Activated T-helper 2 cell treated with anti-CD3 and anti-CD28 coated beads, Interferon-gamma antibody, Interleukin-2, Interleukin-4, amounts not matched to agents 10 μg/mL and 5 μg/mL and 100 μg/mL, durations not matched to agents 14 hours and 24 hours and 36 hours (primary cell): ENCODE measurements at regions not wholly inside any gene's neighbourhood (a gene's known extent, or its start where the extent isn't known, plus 50 kb on each side); places are given as distances from the start of the nearest gene placed in this dataset.

Experiments used
- DNase-seq: peaks from one replicate; pipeline ENCODE4 v3.0.0; 2021; ENCODE audit warnings: low spot score
- H3K27ac Mint-ChIP-seq: one replicate; pipeline ENCODE4 v1.8.0; 2021; ENCODE audit warnings: mixed read lengths
- H3K27me3 Mint-ChIP-seq: one replicate; pipeline ENCODE4 v1.8.0; 2021; ENCODE audit warnings: low read depth, mixed read lengths
- H3K36me3 Mint-ChIP-seq: one replicate; pipeline ENCODE4 v1.8.0; 2021; ENCODE audit warnings: low read depth, mixed read lengths
- H3K4me1 Mint-ChIP-seq: one replicate; pipeline ENCODE4 v1.8.0; 2021; ENCODE audit warnings: low read depth, mixed read lengths
- H3K4me3 Mint-ChIP-seq: one replicate; pipeline ENCODE4 v1.8.0; 2021; ENCODE audit warnings: low read depth, mild to moderate bottlenecking, moderate library complexity, mixed read lengths
- H3K9me3 Mint-ChIP-seq: one replicate; pipeline ENCODE4 v1.8.0; 2021; ENCODE audit warnings: mixed read lengths
- intact Hi-C: fragments of 100-400 bp; cut with micrococcal nuclease; formaldehyde crosslinking; loops from one replicate; pipeline ENCODE4 v1.15.1; 2023

DNA sequence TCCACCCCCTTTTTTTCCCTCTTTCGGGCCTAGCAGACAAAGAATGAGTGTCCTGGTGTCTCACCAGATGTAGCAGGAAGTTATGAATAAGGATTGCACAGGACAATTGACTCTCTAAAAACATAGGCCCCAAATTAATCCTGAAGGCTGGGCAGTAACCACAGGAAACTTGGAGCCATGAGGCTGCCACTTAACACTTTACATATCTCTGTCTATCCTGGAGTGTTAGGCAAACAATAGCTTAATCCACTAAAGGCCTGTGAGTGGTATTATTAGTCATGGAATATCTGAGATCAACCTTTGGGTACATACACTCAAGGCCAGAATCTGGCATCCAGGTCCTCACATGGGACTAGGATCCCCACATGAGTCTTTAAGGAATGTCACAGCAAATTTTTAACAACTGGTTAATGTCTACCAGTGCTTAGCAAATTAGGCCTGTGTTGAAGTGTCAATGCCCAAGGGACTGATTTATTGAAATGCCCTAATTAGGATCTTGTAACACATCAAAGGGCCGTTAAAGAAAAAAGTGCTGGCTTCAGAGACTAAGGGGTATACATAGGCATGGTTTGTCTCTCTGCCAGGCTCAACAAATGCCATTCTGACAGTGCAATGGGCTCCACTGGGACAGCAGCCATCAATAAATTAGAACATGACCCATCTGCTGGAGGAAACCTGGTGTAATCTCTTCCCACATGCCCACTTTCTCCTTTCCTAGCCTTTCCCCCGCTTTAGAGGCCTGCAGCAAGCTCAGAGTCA lies 196.7 kb upstream of the TBX20 start:
- Mint-ChIP-seq H3K36me3 (no peaks in the 10 kb centered on the region), H3K27ac (no peak overlapping the region), H3K9me3 (no peaks in the 10 kb centered on the region), H3K4me3 (no peak overlapping the region), H3K27me3 (peaks cover 22% of the 10 kb centered on the region), H3K4me1 (no peaks in the 10 kb centered on the region)
- DNase-seq = no peak
- intact Hi-C loops = no loop called here

GRCh38 chr7:35448486-35448885 lies 194.6 kb upstream of the TBX20 start:
- H3K9me3 Mint-ChIP-seq = no peaks in the 10 kb centered on the region
- intact Hi-C loops = no loop called here
- no peak overlapping the region for H3K27ac Mint-ChIP-seq
- no peak overlapping the region for H3K4me3 Mint-ChIP-seq
- no peaks in the 10 kb centered on the region for H3K36me3 Mint-ChIP-seq
- H3K27me3 Mint-ChIP-seq = peaks cover 5% of the 10 kb centered on the region
- no peak for DNase-seq
- H3K4me1 Mint-ChIP-seq = no peaks in the 10 kb centered on the region

- no peaks in the 10 kb centered on the region for H3K36me3 Mint-ChIP-seq
- intact Hi-C loops = no loop called here
- no peak overlapping the region for H3K27ac Mint-ChIP-seq
- H3K9me3 Mint-ChIP-seq = no peaks in the 10 kb centered on the region
- no peaks in the 10 kb centered on the region for H3K27me3 Mint-ChIP-seq
- no peak overlapping the region for H3K4me3 Mint-ChIP-seq
- DNase-seq = no peak
- no peaks in the 10 kb centered on the region for H3K4me1 Mint-ChIP-seq
Measured at GRCh38 chr7:35446091-35446490, 192.2 kb upstream of the TBX20 start.

GRCh38 chr7:35437619-35438275 lies 183.8 kb upstream of the TBX20 start:
- intact Hi-C loops = no loop called here
- Mint-ChIP-seq H3K27ac (no peak overlapping the region), H3K36me3 (no peaks in the 10 kb centered on the region), H3K9me3 (no peaks in the 10 kb centered on the region), H3K4me1 (no peaks in the 10 kb centered on the region), H3K4me3 (no peak overlapping the region), H3K27me3 (no peaks in the 10 kb centered on the region)
- no peak for DNase-seq

GRCh38 chr7:35436452-35436851 lies 182.6 kb upstream of the TBX20 start:
- DNase-seq = no peak
- intact Hi-C loops = no loop called here
- H3K27me3 Mint-ChIP-seq = no peaks in the 10 kb centered on the region
- H3K4me1 Mint-ChIP-seq = no peaks in the 10 kb centered on the region
- peaks cover 5% of the 10 kb centered on the region for H3K9me3 Mint-ChIP-seq
- H3K36me3 Mint-ChIP-seq = no peaks in the 10 kb centered on the region
- H3K27ac Mint-ChIP-seq = no peak overlapping the region
- H3K4me3 Mint-ChIP-seq = no peak overlapping the region

- Mint-ChIP-seq H3K27ac (no peak overlapping the region), H3K36me3 (no peaks in the 10 kb centered on the region), H3K9me3 (peaks cover 21% of the 10 kb centered on the region), H3K4me1 (no peaks in the 10 kb centered on the region), H3K4me3 (no peak overlapping the region), H3K27me3 (peaks cover 10% of the 10 kb centered on the region)
- intact Hi-C loops = no loop called here
- DNase-seq = no peak
Measured at GRCh38 chr7:35430547-35431153, 176.8 kb upstream of the TBX20 start.

- Mint-ChIP-seq H3K4me1 (peaks cover 1% of the 10 kb centered on the region), H3K36me3 (no peaks in the 10 kb centered on the region), H3K9me3 (peaks cover 6% of the 10 kb centered on the region), H3K27me3 (peaks cover 10% of the 10 kb centered on the region), H3K27ac (no peak overlapping the region), H3K4me3 (no peak overlapping the region)
- DNase-seq = peak; percentile 25
- intact Hi-C loops = loop anchor here (2.0 to 5.0 kb wide), 4 partner anchors 97 to 482 kb away; no protein-coding TSS in a partner anchor
Measured at GRCh38 chr7:35424869-35425495, 171.1 kb upstream of the TBX20 start.

DNA sequence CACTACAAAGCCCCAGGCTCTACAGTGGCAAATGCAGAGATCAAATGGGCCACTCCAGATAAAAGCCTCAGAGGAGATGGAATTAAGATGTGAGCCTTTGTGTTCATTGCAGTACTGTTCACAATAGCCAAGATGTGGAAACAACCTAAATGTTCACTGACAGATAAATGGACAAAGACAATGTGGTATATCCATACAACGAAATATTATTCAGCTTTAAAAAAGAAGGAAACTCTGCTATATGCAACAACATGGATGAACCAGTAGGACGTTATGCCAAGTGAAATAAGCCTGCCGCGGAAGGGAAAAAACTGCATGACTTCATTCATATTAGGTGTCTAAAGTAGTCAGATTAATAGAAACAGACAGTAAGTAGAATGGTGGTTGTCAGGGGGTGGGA lies 170.5 kb upstream of the TBX20 start:
- DNase-seq = no peak
- Mint-ChIP-seq H3K9me3 (peaks cover 6% of the 10 kb centered on the region), H3K27ac (no peak overlapping the region), H3K27me3 (peaks cover 10% of the 10 kb centered on the region), H3K36me3 (no peaks in the 10 kb centered on the region), H3K4me3 (no peak overlapping the region), H3K4me1 (peaks cover 1% of the 10 kb centered on the region)
- intact Hi-C loops = loop anchor here (2.0 to 5.0 kb wide), 2 partner anchors 98 to 200 kb away; no protein-coding TSS in a partner anchor

GRCh38 chr7:35422715-35423114 lies 168.8 kb upstream of the TBX20 start:
- Mint-ChIP-seq H3K4me3 (no peak overlapping the region), H3K27ac (no peak overlapping the region), H3K4me1 (peaks cover 1% of the 10 kb centered on the region), H3K36me3 (no peaks in the 10 kb centered on the region), H3K27me3 (peaks cover 8% of the 10 kb centered on the region), H3K9me3 (peaks cover 3% of the 10 kb centered on the region)
- DNase-seq = no peak
- intact Hi-C loops = loop anchor here (5.0 kb wide), 1 partner anchor 100 kb away; no protein-coding TSS in a partner anchor

- Mint-ChIP-seq H3K4me1 (peaks cover 1% of the 10 kb centered on the region), H3K36me3 (no peaks in the 10 kb centered on the region), H3K27ac (no peak overlapping the region), H3K4me3 (no peak overlapping the region), H3K27me3 (no peaks in the 10 kb centered on the region), H3K9me3 (no peaks in the 10 kb centered on the region)
- DNase-seq = no peak
- intact Hi-C loops = loop anchor here (5.0 kb wide), 1 partner anchor 102 kb away; no protein-coding TSS in a partner anchor
Measured at GRCh38 chr7:35420656-35421055, 166.8 kb upstream of the TBX20 start.

DNA sequence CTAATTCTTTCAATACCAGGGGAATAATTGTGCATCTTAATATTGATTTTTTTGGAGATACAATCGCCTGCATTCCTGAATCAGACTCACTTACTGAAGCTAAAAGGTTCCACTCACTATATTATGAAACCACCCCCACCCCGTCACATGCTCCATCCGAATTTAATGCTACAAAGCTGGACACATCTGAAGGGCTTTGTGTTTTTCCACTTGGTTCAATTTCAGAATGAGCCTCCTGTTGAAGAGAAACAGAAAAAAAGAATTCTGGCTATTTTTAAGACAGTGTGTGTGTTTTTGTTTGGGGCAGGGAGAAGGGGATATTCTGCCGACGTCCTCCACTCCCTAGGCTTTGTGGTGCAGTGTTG lies 165.5 kb upstream of the TBX20 start:
- DNase-seq = no peak
- Mint-ChIP-seq H3K36me3 (no peaks in the 10 kb centered on the region), H3K27ac (no peak overlapping the region), H3K4me3 (no peak overlapping the region), H3K9me3 (no peaks in the 10 kb centered on the region), H3K4me1 (peaks cover 1% of the 10 kb centered on the region), H3K27me3 (no peaks in the 10 kb centered on the region)
- intact Hi-C loops = no loop called here

GRCh38 chr7:35418716-35419390 lies 165.0 kb upstream of the TBX20 start:
- H3K9me3 Mint-ChIP-seq = no peaks in the 10 kb centered on the region
- no peaks in the 10 kb centered on the region for H3K36me3 Mint-ChIP-seq
- intact Hi-C loops = no loop called here
- no peak overlapping the region for H3K27ac Mint-ChIP-seq
- H3K4me1 Mint-ChIP-seq = peaks cover 1% of the 10 kb centered on the region
- H3K27me3 Mint-ChIP-seq = no peaks in the 10 kb centered on the region
- no peak overlapping the region for H3K4me3 Mint-ChIP-seq
- no peak for DNase-seq
